ENCODE measurements at regions not wholly inside any gene's neighbourhood (a gene's known extent, or its start where the extent isn't known, plus 50 kb on each side); places are given as distances from the start of the nearest gene placed in this dataset.

- Histone ChIP-seq H3K4me1 (ENCODE audit: control insufficient read depth, insufficient read depth, low read length) (no peaks in the 10 kb centered on the region), H3K4me3 (no peak overlapping the region), H3K27me3 (replicated peaks in 1 of 2; ENCODE audit: control insufficient read depth in 2 of 2, insufficient read depth in 2 of 2, low read length in 1 of 2) (no peaks in the 10 kb centered on the region), H3K36me3 (ENCODE audit: control insufficient read depth in 2 of 2, insufficient read depth in 2 of 2, low read length in 1 of 2) (no peaks in the 10 kb centered on the region), H2AFZ (ENCODE audit: control insufficient read depth, low read depth, low read length) (no peak overlapping the region), H3K27ac (ENCODE audit: control insufficient read depth, insufficient read depth) (no peak overlapping the region), H3K9me3 (replicated peaks; ENCODE audit: control insufficient read depth, insufficient read depth, low read length) (no peaks in the 10 kb centered on the region), H3K4me2 (ENCODE audit: control insufficient read depth, insufficient read depth) (no peak overlapping the region), H3K9ac (ENCODE audit: control insufficient read depth, insufficient read depth, low read length) (no peak overlapping the region), H4K20me1 (ENCODE audit: control insufficient read depth, insufficient read depth) (no peaks in the 10 kb centered on the region), H3K79me2 (ENCODE audit: control insufficient read depth, insufficient read depth, low read length) (no peaks in the 10 kb centered on the region)
- ChIA-PET POLR2A (no interaction called here), SMC1A (ENCODE audit: uncharacterized antibody, unreplicated experiment) (interaction anchor here (1.0 kb wide), 1 partner anchor 16 kb away, joined by 3 read pairs; no protein-coding TSS in a partner anchor), CTCF (no interaction called here), RAD21 (ENCODE audit: unreplicated experiment) (no interaction called here)
- 0% methylated on average over 2 of the region's 2 CpGs for WGBS (ENCODE audit: insufficient coverage, insufficient replicate concordance, low lambda C conversion rate, missing lambda C conversion rate)
- FAIRE-seq (no peak), ATAC-seq (no peak), DNase-seq (ENCODE audit: low read depth, low spot score) (no peak)
- no TSS peak for BruUV-seq (replicated peaks)
- intact Hi-C loops (cut with micrococcal nuclease; ENCODE audit: unreplicated experiment): no loop called here
- TF ChIP-seq YBX1 (IDR thresholded peaks at IDR 0.05): no peak
- TF ChIP-seq ZBED1 (IDR thresholded peaks at IDR 0.05; ENCODE audit: borderline replicate concordance): no peak
- no peak for TF ChIP-seq RAD21 (IDR thresholded peaks at IDR 0.05; ENCODE audit: insufficient read depth, low read depth, low read length)
- no peak for TF ChIP-seq SMC3 (IDR thresholded peaks at IDR 0.05; ENCODE audit: borderline replicate concordance, low read length)
- no peak for TF ChIP-seq ATF2 (IDR thresholded peaks at IDR 0.05; ENCODE audit: low read length)
- no peak for TF ChIP-seq ASH2L (IDR thresholded peaks at IDR 0.05; ENCODE audit: borderline replicate concordance, low read depth)
- TF ChIP-seq KLF5 (IDR thresholded peaks at IDR 0.05; ENCODE audit: partially characterized antibody): no peak
- no peak for TF ChIP-seq RAD51 (IDR thresholded peaks at IDR 0.05)
- no peak for TF ChIP-seq BCL3 (IDR thresholded peaks at IDR 0.05; ENCODE audit: borderline replicate concordance, insufficient read depth, low read depth, low read length, poor library complexity, severe bottlenecking)
- no peak for TF ChIP-seq RCOR1 (conservative IDR thresholded peaks at IDR 0.05; ENCODE audit: low read depth, low read length)
- TF ChIP-seq ZNF24 (IDR thresholded peaks at IDR 0.05): no peak
- TF ChIP-seq NFXL1 (IDR thresholded peaks at IDR 0.05; ENCODE audit: borderline replicate concordance): no peak
- no peak for TF ChIP-seq NKRF (conservative IDR thresholded peaks at IDR 0.05)
- no peak for TF ChIP-seq MEF2B (IDR thresholded peaks at IDR 0.05; ENCODE audit: partially characterized antibody, poor library complexity, severe bottlenecking)
- TF ChIP-seq NR2C2 (IDR thresholded peaks at IDR 0.05; ENCODE audit: borderline replicate concordance, control insufficient read depth, insufficient read length, low read depth): no peak
- in situ Hi-C loops (cut with MboI): no loop called here
Measured at GRCh38 chr13:74662905-74663304, 528.7 kb upstream of the KLF12 start.
